ENCODE measurements at regions not wholly inside any gene's neighbourhood (a gene's known extent, or its start where the extent isn't known, plus 50 kb on each side); places are given as distances from the start of the nearest gene placed in this dataset.

- H3K4me1 ChIP-seq = no peaks in the 10 kb centered on the region
- no peaks in the 10 kb centered on the region for H3K36me3 ChIP-seq
- WGBS, 2 donors = 59 to 78% methylated on average over 1 of the region's 1 CpG
- intact Hi-C loops (cut with DNase I) = no loop called here
- DNase-seq = no peak
- H3K9me3 ChIP-seq = no peaks in the 10 kb centered on the region
- TF ChIP-seq POLR2A (IDR thresholded peaks at IDR 0.05) = no peak
- no peak for TF ChIP-seq CTCF (IDR thresholded peaks at IDR 0.05)
- H3K4me3 ChIP-seq = no peak overlapping the region
- no peak overlapping the region for H3K27ac ChIP-seq
- no peaks in the 10 kb centered on the region for H3K27me3 ChIP-seq
Measured at GRCh38 chr4:28947374-28947773, 1772.8 kb upstream of the PCDH7 start.

- no peak for DNase-seq
- 45 to 49% methylated on average over 2 of the region's 2 CpGs for WGBS, 2 donors
- H3K27me3 ChIP-seq = no peaks in the 10 kb centered on the region
- intact Hi-C loops (cut with DNase I) = no loop called here
- H3K27ac ChIP-seq = no peak overlapping the region
- H3K36me3 ChIP-seq = no peaks in the 10 kb centered on the region
- TF ChIP-seq CTCF (IDR thresholded peaks at IDR 0.05) (no peak), POLR2A (IDR thresholded peaks at IDR 0.05) (no peak)
- H3K4me3 ChIP-seq = no peak overlapping the region
- H3K4me1 ChIP-seq = no peaks in the 10 kb centered on the region
- H3K9me3 ChIP-seq = no peaks in the 10 kb centered on the region
Measured at GRCh38 chr4:28948501-28948900, 1771.7 kb upstream of the PCDH7 start.

DNA sequence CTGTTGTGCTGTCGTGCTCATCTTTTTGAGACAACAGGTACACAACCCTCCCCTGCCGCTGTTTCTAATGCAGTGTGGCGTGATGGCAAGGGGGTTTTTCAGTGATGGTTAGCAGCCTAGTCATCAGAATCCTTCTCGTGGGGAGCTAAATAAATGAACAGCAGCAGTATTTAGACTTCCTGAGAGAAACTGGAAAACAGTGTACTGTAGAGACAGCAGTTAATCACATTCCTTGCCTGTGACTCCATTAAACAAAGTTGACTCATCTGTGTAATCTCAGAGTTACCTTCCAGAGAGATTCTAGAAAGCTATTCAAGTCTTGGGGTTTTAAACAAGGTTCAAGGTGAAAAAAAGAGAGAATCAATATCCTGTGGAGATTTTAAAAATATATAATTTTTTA, 1753.2 kb upstream of the PCDH7 start:
- no peak for DNase-seq
- Histone ChIP-seq H3K27ac (no peak overlapping the region), H3K27me3 (no peaks in the 10 kb centered on the region), H3K4me1 (no peaks in the 10 kb centered on the region), H3K9me3 (no peaks in the 10 kb centered on the region), H3K4me3 (no peak overlapping the region), H3K36me3 (no peaks in the 10 kb centered on the region)
- intact Hi-C loops (cut with DNase I) = no loop called here
- TF ChIP-seq POLR2A (IDR thresholded peaks at IDR 0.05) = no peak
- TF ChIP-seq CTCF (IDR thresholded peaks at IDR 0.05) = no peak
- 59 to 92% methylated on average over 3 to 4 of the region's 4 CpGs for WGBS, 2 donors

- no peak for DNase-seq
- Histone ChIP-seq H3K4me3 (no peak overlapping the region), H3K27me3 (no peaks in the 10 kb centered on the region), H3K36me3 (no peaks in the 10 kb centered on the region), H3K4me1 (no peaks in the 10 kb centered on the region), H3K27ac (no peak overlapping the region), H3K9me3 (no peaks in the 10 kb centered on the region)
- intact Hi-C loops (cut with DNase I) = no loop called here
- 13 to 40% methylated on average over 3 of the region's 3 CpGs for WGBS, 2 donors
- no peak for TF ChIP-seq POLR2A (IDR thresholded peaks at IDR 0.05)
- no peak for TF ChIP-seq CTCF (IDR thresholded peaks at IDR 0.05)
Measured at GRCh38 chr4:28973587-28974350, 1746.4 kb upstream of the PCDH7 start.

- no peaks in the 10 kb centered on the region for H3K36me3 ChIP-seq
- 61 to 73% methylated on average over 1 of the region's 1 CpG for WGBS, 2 donors
- no peaks in the 10 kb centered on the region for H3K9me3 ChIP-seq
- no peak for TF ChIP-seq CTCF (IDR thresholded peaks at IDR 0.05)
- TF ChIP-seq POLR2A (IDR thresholded peaks at IDR 0.05) = no peak
- no peak for DNase-seq
- H3K27ac ChIP-seq = no peak overlapping the region
- no peaks in the 10 kb centered on the region for H3K27me3 ChIP-seq
- no peak overlapping the region for H3K4me3 ChIP-seq
- intact Hi-C loops (cut with DNase I) = no loop called here
- no peaks in the 10 kb centered on the region for H3K4me1 ChIP-seq
Measured at GRCh38 chr4:28976369-28976768, 1743.8 kb upstream of the PCDH7 start.
